ENCODE measurements at regions not wholly inside any gene's neighbourhood (a gene's known extent, or its start where the extent isn't known, plus 50 kb on each side); places are given as distances from the start of the nearest gene placed in this dataset.

DNA sequence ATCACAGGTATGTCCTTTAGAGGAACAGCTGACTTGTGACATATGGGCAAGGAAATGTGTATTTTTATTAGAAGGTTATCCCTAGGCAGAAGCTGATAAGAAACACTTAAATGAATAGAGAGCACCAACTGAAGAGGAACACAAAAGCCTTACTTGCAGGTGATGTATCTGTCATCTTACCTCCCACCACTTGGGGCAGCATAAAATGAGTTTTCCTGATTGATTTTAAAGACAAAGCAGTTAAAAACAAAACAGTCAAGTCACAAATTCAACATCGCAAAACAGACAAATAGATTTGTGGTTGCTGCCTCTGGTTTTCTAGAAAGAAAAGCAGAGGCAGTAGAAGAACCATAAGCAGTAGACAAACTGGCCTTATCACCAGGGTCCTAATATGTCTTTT, 302.4 kb upstream of the ZNF462 start:
- TF ChIP-seq, protein P1, sequence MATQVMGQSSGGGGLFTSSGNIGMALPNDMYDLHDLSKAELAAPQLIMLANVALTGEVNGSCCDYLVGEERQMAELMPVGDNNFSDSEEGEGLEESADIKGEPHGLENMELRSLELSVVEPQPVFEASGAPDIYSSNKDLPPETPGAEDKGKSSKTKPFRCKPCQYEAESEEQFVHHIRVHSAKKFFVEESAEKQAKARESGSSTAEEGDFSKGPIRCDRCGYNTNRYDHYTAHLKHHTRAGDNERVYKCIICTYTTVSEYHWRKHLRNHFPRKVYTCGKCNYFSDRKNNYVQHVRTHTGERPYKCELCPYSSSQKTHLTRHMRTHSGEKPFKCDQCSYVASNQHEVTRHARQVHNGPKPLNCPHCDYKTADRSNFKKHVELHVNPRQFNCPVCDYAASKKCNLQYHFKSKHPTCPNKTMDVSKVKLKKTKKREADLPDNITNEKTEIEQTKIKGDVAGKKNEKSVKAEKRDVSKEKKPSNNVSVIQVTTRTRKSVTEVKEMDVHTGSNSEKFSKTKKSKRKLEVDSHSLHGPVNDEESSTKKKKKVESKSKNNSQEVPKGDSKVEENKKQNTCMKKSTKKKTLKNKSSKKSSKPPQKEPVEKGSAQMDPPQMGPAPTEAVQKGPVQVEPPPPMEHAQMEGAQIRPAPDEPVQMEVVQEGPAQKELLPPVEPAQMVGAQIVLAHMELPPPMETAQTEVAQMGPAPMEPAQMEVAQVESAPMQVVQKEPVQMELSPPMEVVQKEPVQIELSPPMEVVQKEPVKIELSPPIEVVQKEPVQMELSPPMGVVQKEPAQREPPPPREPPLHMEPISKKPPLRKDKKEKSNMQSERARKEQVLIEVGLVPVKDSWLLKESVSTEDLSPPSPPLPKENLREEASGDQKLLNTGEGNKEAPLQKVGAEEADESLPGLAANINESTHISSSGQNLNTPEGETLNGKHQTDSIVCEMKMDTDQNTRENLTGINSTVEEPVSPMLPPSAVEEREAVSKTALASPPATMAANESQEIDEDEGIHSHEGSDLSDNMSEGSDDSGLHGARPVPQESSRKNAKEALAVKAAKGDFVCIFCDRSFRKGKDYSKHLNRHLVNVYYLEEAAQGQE (IDR thresholded peaks at IDR 0.05; ENCODE audit: insufficient read depth in 1 of 2, low read depth in 2 of 2, low read length in 2 of 2) = no peak
- no peak for TF ChIP-seq FOXP2 (optimal IDR thresholded peaks at IDR 0.05; ENCODE audit: borderline replicate concordance, extremely low read depth, extremely low read length, insufficient read depth)
- TF ChIP-seq TAF1 (IDR thresholded peaks at IDR 0.05; ENCODE audit: borderline replicate concordance, insufficient read depth, low read length) = no peak
- TF ChIP-seq SIN3A (IDR thresholded peaks at IDR 0.05; ENCODE audit: borderline replicate concordance, insufficient read depth, low read length) = no peak
- no peak for TF ChIP-seq POLR2AphosphoS5 (IDR thresholded peaks at IDR 0.05; ENCODE audit: low read depth, low read length)

DNA sequence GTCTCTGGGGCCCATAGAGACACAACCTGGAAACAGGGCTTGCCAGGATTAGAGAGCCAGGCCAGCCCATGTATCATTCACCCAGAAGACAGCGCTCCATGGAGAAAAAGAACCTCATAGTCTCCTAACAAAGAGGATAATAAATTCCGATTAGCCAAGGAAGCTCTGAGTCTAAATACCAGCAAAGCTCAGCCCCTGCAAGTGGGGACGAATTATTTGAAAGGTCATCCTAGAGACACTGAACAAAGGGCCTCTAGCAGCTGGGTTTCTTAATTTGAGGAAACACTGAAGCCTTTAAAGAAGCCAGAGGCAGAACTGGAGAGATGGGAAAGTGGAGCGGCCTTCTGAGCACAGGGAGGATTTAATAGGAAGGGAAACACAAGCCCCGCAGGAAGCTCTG, 287.1 kb upstream of the ZNF462 start:
- TF ChIP-seq TAF1 (IDR thresholded peaks at IDR 0.05; ENCODE audit: borderline replicate concordance, insufficient read depth, low read length) (no peak), POLR2AphosphoS5 (IDR thresholded peaks at IDR 0.05; ENCODE audit: low read depth, low read length) (no peak), FOXP2 (optimal IDR thresholded peaks at IDR 0.05; ENCODE audit: borderline replicate concordance, extremely low read depth, extremely low read length, insufficient read depth) (no peak), SIN3A (IDR thresholded peaks at IDR 0.05; ENCODE audit: borderline replicate concordance, insufficient read depth, low read length) (no peak)
- TF ChIP-seq, protein P1 (IDR thresholded peaks at IDR 0.05; ENCODE audit: insufficient read depth in 1 of 2, low read depth in 2 of 2, low read length in 2 of 2) = no peak

DNA sequence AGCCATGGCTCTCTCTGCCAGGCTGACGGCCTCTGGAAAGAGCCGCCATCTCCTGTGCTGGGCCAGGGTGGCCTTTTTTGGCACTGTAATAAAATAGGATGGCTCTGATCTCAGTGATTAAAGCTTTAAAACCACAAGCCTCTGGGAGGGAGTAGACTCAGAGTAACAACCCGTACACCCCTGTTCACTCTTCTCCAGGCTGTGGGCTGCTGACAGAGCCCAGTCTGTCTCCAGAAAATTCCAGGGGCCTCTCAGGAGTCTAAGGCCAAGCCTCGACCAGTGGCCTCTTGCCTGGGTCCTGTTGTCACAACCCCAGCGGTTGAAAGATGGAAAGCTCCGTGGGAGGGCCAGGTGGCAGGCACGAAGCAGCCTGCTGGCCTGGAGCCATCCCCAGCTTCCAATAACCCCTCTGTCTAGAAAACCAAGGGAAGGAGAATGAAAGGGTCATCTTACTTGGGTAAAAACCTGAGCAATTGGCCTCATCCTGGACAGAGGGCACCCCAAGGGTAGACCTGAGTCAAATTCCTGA, 286.7 kb upstream of the ZNF462 start:
- TF ChIP-seq, protein P1 (IDR thresholded peaks at IDR 0.05; ENCODE audit: insufficient read depth in 1 of 2, low read depth in 2 of 2, low read length in 2 of 2) = no peak
- no peak for TF ChIP-seq TAF1 (IDR thresholded peaks at IDR 0.05; ENCODE audit: borderline replicate concordance, insufficient read depth, low read length)
- no peak for TF ChIP-seq FOXP2 (optimal IDR thresholded peaks at IDR 0.05; ENCODE audit: borderline replicate concordance, extremely low read depth, extremely low read length, insufficient read depth)
- no peak for TF ChIP-seq POLR2AphosphoS5 (IDR thresholded peaks at IDR 0.05; ENCODE audit: low read depth, low read length)
- TF ChIP-seq SIN3A (IDR thresholded peaks at IDR 0.05; ENCODE audit: borderline replicate concordance, insufficient read depth, low read length) = no peak

DNA sequence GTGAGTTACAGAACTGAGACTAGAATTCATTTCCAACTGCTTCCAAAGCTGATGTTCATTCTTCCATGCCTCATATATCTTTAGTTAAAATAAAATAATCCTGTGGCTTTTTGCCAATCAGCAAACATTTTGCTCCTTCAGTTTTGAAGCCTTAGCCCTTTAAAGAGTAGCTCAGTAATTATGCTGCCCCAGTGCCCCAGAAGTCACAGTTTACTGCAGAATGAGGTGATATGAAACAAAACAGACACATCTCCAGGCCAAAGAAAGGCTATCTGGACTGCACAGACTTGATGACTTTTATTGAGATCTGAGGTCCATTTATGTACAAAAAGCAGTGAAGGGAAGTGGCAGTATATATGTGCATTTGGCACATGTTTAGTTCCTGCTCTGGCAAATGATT, 285.8 kb upstream of the ZNF462 start:
- TF ChIP-seq, protein P1 (IDR thresholded peaks at IDR 0.05; ENCODE audit: insufficient read depth in 1 of 2, low read depth in 2 of 2, low read length in 2 of 2) = no peak
- TF ChIP-seq POLR2AphosphoS5 (IDR thresholded peaks at IDR 0.05; ENCODE audit: low read depth, low read length) = no peak
- TF ChIP-seq TAF1 (IDR thresholded peaks at IDR 0.05; ENCODE audit: borderline replicate concordance, insufficient read depth, low read length) = no peak
- no peak for TF ChIP-seq SIN3A (IDR thresholded peaks at IDR 0.05; ENCODE audit: borderline replicate concordance, insufficient read depth, low read length)
- TF ChIP-seq FOXP2 (optimal IDR thresholded peaks at IDR 0.05; ENCODE audit: borderline replicate concordance, extremely low read depth, extremely low read length, insufficient read depth) = no peak

DNA sequence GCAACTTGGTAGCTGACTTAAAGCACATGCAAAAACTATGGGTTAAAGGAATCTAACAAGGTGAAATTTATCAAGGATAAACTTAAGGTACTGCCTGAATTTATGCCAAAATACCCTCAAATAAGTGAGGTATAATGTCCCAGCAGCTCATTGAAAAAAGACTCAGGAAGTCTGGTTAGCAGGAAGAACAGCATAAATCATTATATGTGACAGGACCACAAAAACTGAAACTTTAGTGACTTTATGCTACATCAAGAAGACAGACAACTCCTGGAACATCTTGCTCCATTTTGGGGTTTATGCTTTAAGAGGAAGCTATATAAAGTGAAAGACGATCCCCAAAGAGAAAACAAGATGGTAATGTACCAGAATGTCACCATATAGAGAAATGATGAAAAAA, 282.4 kb upstream of the ZNF462 start:
- no peak for TF ChIP-seq POLR2AphosphoS5 (IDR thresholded peaks at IDR 0.05; ENCODE audit: low read depth, low read length)
- no peak for TF ChIP-seq FOXP2 (optimal IDR thresholded peaks at IDR 0.05; ENCODE audit: borderline replicate concordance, extremely low read depth, extremely low read length, insufficient read depth)

All from PFSK-1 (cell line).